Colonic mucosa (tissue), 4 donors: ENCODE measurements at regions not wholly inside any gene's neighbourhood (a gene's known extent, or its start where the extent isn't known, plus 50 kb on each side); places are given as distances from the start of the nearest gene placed in this dataset.

ENCODE experiments used
- DNase-seq: peaks from one replicate; pipeline ENCODE4 v3.0.0-alpha.2; 2020
- H3K27ac ChIP-seq: fragments of 200-600 bp; one replicate; pipeline ENCODE4 v1.8.0; 2021
- H3K27me3 ChIP-seq: fragments of 200-600 bp; one replicate; pipeline ENCODE4 v1.8.0; 2021
- H3K36me3 ChIP-seq: fragments of 200-600 bp; one replicate; pipeline ENCODE4 v1.8.0; 2021
- H3K4me1 ChIP-seq: fragments of 200-600 bp; one replicate; pipeline ENCODE4 v1.8.0; 2021; ENCODE audit warnings: mild to moderate bottlenecking
- H3K4me3 ChIP-seq: fragments of 200-600 bp; one replicate; pipeline ENCODE4 v1.8.0; 2021
- H3K9ac ChIP-seq, 2 donors: one replicate each; pipeline ENCODE4 v1.7.0; 2013; ENCODE audit warnings: control low read depth in 2 of 2, low read depth in 2 of 2, low read length in 2 of 2
- H3K9me3 ChIP-seq: fragments of 200-600 bp; one replicate; pipeline ENCODE4 v1.8.0; 2021
- intact Hi-C: fragments of 100-400 bp; cut with DNase I; formaldehyde crosslinking; loops from one replicate; pipeline ENCODE4 v1.14.1; 2022
- TF ChIP-seq, protein P1 (sequence below): fragments of 200-600 bp; IDR thresholded peaks from one replicate; pipeline ENCODE4 v1.8.0; 2022; ENCODE audit warnings: antibody characterized with exemption, mild to moderate bottlenecking
- donor health status: healthy.
- donor health status: DM: no; HTN: no; CAD: no.
- donor health status: DM: no; HTN: no; CAD: no.

DNA sequence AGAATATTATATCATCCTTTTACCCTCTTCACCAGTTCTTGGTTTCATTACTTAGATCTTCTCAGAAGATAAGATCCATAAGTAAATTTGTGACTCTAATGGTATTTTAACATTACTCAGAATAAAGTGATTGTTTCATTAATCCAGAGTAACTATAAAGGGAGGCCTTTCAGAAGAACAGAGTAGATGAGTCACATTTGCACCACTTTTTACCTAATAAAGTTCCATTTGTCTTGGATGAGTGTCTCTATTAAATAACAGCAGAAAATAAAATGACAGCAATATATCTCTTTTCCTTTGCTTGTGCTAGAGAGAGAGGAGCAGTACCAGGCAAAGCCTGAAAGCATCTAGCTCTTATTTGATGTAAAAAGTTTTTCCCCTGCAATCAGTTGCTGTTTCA is 926.5 kb upstream of the CNTNAP5 start:
- intact Hi-C loops = no loop called here
- no peak overlapping the region for H3K27ac ChIP-seq
- no peak overlapping the region for H3K9ac ChIP-seq
- no peaks in the 10 kb centered on the region for H3K4me1 ChIP-seq
- DNase-seq = no peak
- H3K9me3 ChIP-seq = no peaks in the 10 kb centered on the region
- H3K36me3 ChIP-seq = no peaks in the 10 kb centered on the region
- no peak overlapping the region for H3K4me3 ChIP-seq
- TF ChIP-seq, protein P1, sequence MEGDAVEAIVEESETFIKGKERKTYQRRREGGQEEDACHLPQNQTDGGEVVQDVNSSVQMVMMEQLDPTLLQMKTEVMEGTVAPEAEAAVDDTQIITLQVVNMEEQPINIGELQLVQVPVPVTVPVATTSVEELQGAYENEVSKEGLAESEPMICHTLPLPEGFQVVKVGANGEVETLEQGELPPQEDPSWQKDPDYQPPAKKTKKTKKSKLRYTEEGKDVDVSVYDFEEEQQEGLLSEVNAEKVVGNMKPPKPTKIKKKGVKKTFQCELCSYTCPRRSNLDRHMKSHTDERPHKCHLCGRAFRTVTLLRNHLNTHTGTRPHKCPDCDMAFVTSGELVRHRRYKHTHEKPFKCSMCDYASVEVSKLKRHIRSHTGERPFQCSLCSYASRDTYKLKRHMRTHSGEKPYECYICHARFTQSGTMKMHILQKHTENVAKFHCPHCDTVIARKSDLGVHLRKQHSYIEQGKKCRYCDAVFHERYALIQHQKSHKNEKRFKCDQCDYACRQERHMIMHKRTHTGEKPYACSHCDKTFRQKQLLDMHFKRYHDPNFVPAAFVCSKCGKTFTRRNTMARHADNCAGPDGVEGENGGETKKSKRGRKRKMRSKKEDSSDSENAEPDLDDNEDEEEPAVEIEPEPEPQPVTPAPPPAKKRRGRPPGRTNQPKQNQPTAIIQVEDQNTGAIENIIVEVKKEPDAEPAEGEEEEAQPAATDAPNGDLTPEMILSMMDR = no peak
- H3K27me3 ChIP-seq = no peaks in the 10 kb centered on the region

DNA sequence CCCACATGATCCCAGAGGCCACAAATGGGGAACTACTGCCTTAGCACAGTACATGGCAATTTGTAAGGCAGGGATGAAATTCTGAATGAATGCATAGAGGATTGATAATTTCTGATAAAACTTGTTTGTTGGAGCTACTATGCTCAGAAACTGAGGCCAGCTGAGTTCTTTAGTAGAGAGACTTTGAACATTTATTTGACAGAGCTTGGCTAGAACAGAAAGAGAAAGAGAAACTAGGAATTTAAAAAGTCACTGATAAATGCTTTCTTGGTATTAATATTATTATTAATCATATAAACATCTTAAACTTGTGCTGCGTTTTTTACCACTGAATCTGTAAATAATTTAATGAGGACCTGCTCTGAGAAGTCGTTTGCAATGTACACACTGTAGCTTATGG is 923.7 kb upstream of the CNTNAP5 start:
- intact Hi-C loops = no loop called here
- Histone ChIP-seq H3K4me1 (no peaks in the 10 kb centered on the region), H3K36me3 (no peaks in the 10 kb centered on the region), H3K27me3 (no peaks in the 10 kb centered on the region), H3K4me3 (no peak overlapping the region), H3K9ac (no peak overlapping the region), H3K9me3 (no peaks in the 10 kb centered on the region), H3K27ac (no peak overlapping the region)
- DNase-seq = no peak
- TF ChIP-seq, protein P1 = no peak

- intact Hi-C loops = no loop called here
- TF ChIP-seq, protein P1 = no peak
- H3K9ac ChIP-seq = no peak overlapping the region
- no peak for DNase-seq
- H3K27ac ChIP-seq = no peak overlapping the region
- no peak overlapping the region for H3K4me3 ChIP-seq
- no peaks in the 10 kb centered on the region for H3K9me3 ChIP-seq
- no peaks in the 10 kb centered on the region for H3K4me1 ChIP-seq
- H3K27me3 ChIP-seq = no peaks in the 10 kb centered on the region
- no peaks in the 10 kb centered on the region for H3K36me3 ChIP-seq
These were observed 921.2 kb upstream of the CNTNAP5 start for GRCh38 chr2:123103902-123104301.

- DNase-seq = no peak
- H3K9ac ChIP-seq = no peak overlapping the region
- no peaks in the 10 kb centered on the region for H3K36me3 ChIP-seq
- intact Hi-C loops = no loop called here
- H3K4me3 ChIP-seq = no peak overlapping the region
- no peaks in the 10 kb centered on the region for H3K4me1 ChIP-seq
- no peaks in the 10 kb centered on the region for H3K27me3 ChIP-seq
- TF ChIP-seq, protein P1 = no peak
- H3K9me3 ChIP-seq = no peaks in the 10 kb centered on the region
- H3K27ac ChIP-seq = no peak overlapping the region
These were observed 908.5 kb upstream of the CNTNAP5 start for GRCh38 chr2:123116595-123116994.

GRCh38 chr2:123127236-123127635 is 897.9 kb upstream of the CNTNAP5 start:
- intact Hi-C loops = no loop called here
- Histone ChIP-seq H3K4me3 (no peak overlapping the region), H3K9ac (no peak overlapping the region)

More at GRCh38 chr2:123127236-123127635, 897.9 kb upstream of the CNTNAP5 start:
- Histone ChIP-seq H3K27ac (no peak overlapping the region), H3K4me1 (no peaks in the 10 kb centered on the region), H3K9me3 (no peaks in the 10 kb centered on the region), H3K27me3 (no peaks in the 10 kb centered on the region), H3K36me3 (no peaks in the 10 kb centered on the region)
- no peak for DNase-seq
- TF ChIP-seq, protein P1 = no peak
